Epithelial cell of esophagus (primary cell): ENCODE measurements at regions not wholly inside any gene's neighbourhood (a gene's known extent, or its start where the extent isn't known, plus 50 kb on each side); places are given as distances from the start of the nearest gene placed in this dataset.
"Not testable (repeated sequence)": the region's sequence is repeated elsewhere in the genome, so short reads cannot be mapped to it uniquely, and the experiment has no call there.

Experiments used
- DNase-seq: peaks from one replicate; pipeline ENCODE4 v3.0.0; 2010; ENCODE audit warnings: low read depth
- H3K4me3 ChIP-seq: 2 replicates; pipeline ENCODE4 v1.5.1; 2011; ENCODE audit warnings: mild to moderate bottlenecking, low read length, control low read depth
- CTCF ChIP-seq: IDR thresholded peaks from 2 replicates; pipeline ENCODE4 v1.5.1; 2011; ENCODE audit warnings: low read depth, mild to moderate bottlenecking, low read length, control low read depth, inconsistent platforms; ENCODE audit not compliant: insufficient read depth; ENCODE audit errors: missing control alignments

- no peak for DNase-seq
These were observed 454.0 kb downstream of the DIRAS2 start for GRCh38 chr9:90188656-90189055.

GRCh38 chr9:90189306-90189705 lies 453.3 kb downstream of the DIRAS2 start:
- no peak overlapping the region for H3K4me3 ChIP-seq
- no peak for TF ChIP-seq CTCF
- DNase-seq = no peak

More at GRCh38 chr9:90188656-90189055, 454.0 kb downstream of the DIRAS2 start:
- no peak overlapping the region for H3K4me3 ChIP-seq
- no peak for TF ChIP-seq CTCF

GRCh38 chr9:90192465-90192864 lies 450.2 kb downstream of the DIRAS2 start:
- not testable (repeated sequence) for H3K4me3 ChIP-seq, DNase-seq

- no peak for TF ChIP-seq CTCF
- H3K4me3 ChIP-seq = no peak overlapping the region
- no peak for DNase-seq
These were observed 443.7 kb downstream of the DIRAS2 start for GRCh38 chr9:90198956-90199355.

- H3K4me3 ChIP-seq = no peak overlapping the region
- no peak for TF ChIP-seq CTCF
- DNase-seq = no peak
These were observed 440.9 kb downstream of the DIRAS2 start for GRCh38 chr9:90201766-90202165.

GRCh38 chr9:90204128-90204831 lies 438.3 kb downstream of the DIRAS2 start:
- TF ChIP-seq CTCF = no peak
- DNase-seq = no peak
- H3K4me3 ChIP-seq = no peak overlapping the region

GRCh38 chr9:90213045-90213444 lies 429.6 kb downstream of the DIRAS2 start:
- not testable (repeated sequence) for DNase-seq, H3K4me3 ChIP-seq

- DNase-seq = no peak
- H3K4me3 ChIP-seq = no peak overlapping the region
- TF ChIP-seq CTCF = peak; percentile 25
These were observed 423.0 kb downstream of the DIRAS2 start for GRCh38 chr9:90219548-90220118.

- not testable (repeated sequence) for H3K4me3 ChIP-seq, DNase-seq
These were observed 420.7 kb downstream of the DIRAS2 start for GRCh38 chr9:90221899-90222298.
